Motor neuron (in vitro differentiated cells): ENCODE measurements at regions not wholly inside any gene's neighbourhood (a gene's known extent, or its start where the extent isn't known, plus 50 kb on each side); places are given as distances from the start of the nearest gene placed in this dataset.
"Not testable (repeated sequence)": the region's sequence is repeated elsewhere in the genome, so short reads cannot be mapped to it uniquely, and the experiment has no call there.

Experiments used
- ATAC-seq, 8 experiments: fragments of 200-7000 bp; cut with Tn5 transposase; replicated peaks in 6 of 8; 2 replicates each; pipeline ENCODE4 v1.8.0; 2021; ENCODE audit warnings: mild to moderate bottlenecking in 8 of 8, moderate library complexity in 8 of 8
- H3K27ac ChIP-seq, 2 donors: fragments of 250-450 bp; sonication (Bioruptor Pico); 2 replicates each; pipeline ENCODE4 v1.9.0; 2021; ENCODE audit warnings: antibody characterized with exemption in 2 of 2, mild to moderate bottlenecking in 2 of 2, moderate library complexity in 1 of 2
- H3K4me1 ChIP-seq, 2 donors: fragments of 250-450 bp; sonication (Bioruptor Pico); replicated peaks in 1 of 2; 2 replicates each; pipeline ENCODE4 v1.6.1; 2021; ENCODE audit warnings: antibody characterized with exemption in 2 of 2, mild to moderate bottlenecking in 2 of 2, moderate library complexity in 1 of 2
- H3K4me3 ChIP-seq, 5 donors: fragments of 250-450 bp; sonication (Bioruptor Pico); 2 replicates each; pipeline ENCODE4 v1.9.0; 2021; ENCODE audit warnings: antibody characterized with exemption in 5 of 5, mild to moderate bottlenecking in 5 of 5, moderate library complexity in 4 of 5
- WGBS, 10 experiments: fragments of 450-650 bp; shearing (Covaris generic); methylation state at CpG; one replicate each; pipeline ENCODE4 v1.0.0; 2022; 5-methylcytosine and 5-hydroxymethylcytosine counted together
- in situ Hi-C, 9 experiments: fragments of 400-800 bp; cut with MboI; loops; one replicate each; pipeline ENCODE4 v1.15.0; 2021; ENCODE audit warnings: low sequenced_read_pairs in 9 of 9, low pct_unique_long_range_greater_than_20kb in 2 of 9; ENCODE audit not compliant: unreplicated experiment in 9 of 9

GRCh38 chr6:167415441-167415961, 90.6 kb downstream of the TTLL2 start:
- ATAC-seq, result peak in 3 of 8 experiments; percentile 15 to 30 (median 27)
- Histone ChIP-seq H3K27ac (no peak overlapping the region), H3K4me3 (no peak overlapping the region), H3K4me1 (peaks cover 20 to 22% of the 10 kb centered on the region in 2 donors)
- WGBS, 10 experiments, result 40 to 92% (median 73%) methylated on average over 1 to 7 of the region's 18 CpGs; no CpG with 5 or more reads in 6 of the 10 experiments
- in situ Hi-C loops, result no loop called here

DNA sequence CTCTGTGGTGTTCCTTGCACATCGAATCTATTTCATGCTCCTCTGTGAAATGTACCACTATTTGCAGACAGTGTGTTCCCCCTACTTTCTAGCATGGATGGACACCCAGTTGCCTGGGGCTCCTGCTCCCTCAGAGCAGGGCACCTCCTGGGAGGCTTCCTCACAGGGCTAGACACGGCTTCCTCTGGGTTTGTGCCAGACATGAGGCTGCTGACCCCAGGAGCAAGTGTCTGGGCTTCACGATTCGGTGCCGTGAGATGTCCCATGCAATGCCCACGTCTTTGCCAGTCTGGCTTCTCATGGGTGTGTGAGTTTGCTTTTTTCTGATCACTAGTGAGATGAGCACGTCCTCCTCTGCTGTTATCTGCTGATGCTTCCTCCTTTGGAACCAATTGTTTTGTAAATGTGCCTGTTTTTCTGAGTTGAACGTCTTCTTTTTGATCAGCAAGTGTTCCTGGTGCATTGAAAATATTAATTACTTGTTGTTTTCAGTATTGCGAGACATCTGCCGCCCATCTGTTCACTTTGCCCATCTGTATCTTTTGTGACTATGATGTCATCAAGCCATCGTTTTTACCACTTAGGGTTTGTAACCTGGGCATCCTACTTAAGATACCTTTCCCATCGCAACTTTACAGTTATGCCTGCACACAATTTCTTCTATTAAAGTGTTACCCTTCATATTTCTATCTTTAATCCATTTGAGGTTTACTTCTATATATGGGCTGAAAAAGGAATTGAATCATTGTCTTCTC, 92.0 kb downstream of the TTLL2 start:
- in situ Hi-C loops, result no loop called here
- Histone ChIP-seq H3K4me1 (peaks cover 27 to 30% of the 10 kb centered on the region in 2 donors), H3K27ac (no peak overlapping the region), H3K4me3 (no peak overlapping the region)
- 5 to 100% (median 69%) methylated on average over 1 to 9 of the region's 12 CpGs for WGBS, 10 experiments
- ATAC-seq, result peak in 4 of 8 experiments; percentile 22 to 47 (median 34)

GRCh38 chr6:167420177-167420576, 95.3 kb downstream of the TTLL2 start:
- in situ Hi-C loops, result no loop called here
- no peak overlapping the region for H3K4me3 ChIP-seq
- no peak for ATAC-seq
- no peak overlapping the region for H3K27ac ChIP-seq
- H3K4me1 ChIP-seq, result peaks cover 29 to 30% of the 10 kb centered on the region in 2 donors
- 60 to 100% (median 84%) methylated on average over 1 to 10 of the region's 12 CpGs; no CpG with 5 or more reads in 2 of the 10 experiments for WGBS, 10 experiments

- WGBS, 10 experiments, result 42 to 85% (median 73%) methylated on average over 1 to 13 of the region's 39 CpGs; no CpG with 5 or more reads in 2 of the 10 experiments
- peak in 4 of 8 experiments; percentile 32 to 59 (median 42) for ATAC-seq
- Histone ChIP-seq H3K4me1 (peaks cover 25 to 28% of the 10 kb centered on the region in 2 donors), H3K4me3 (no peak overlapping the region), H3K27ac (peak overlapping the region; percentile 31 to 61)
- in situ Hi-C loops, result no loop called here
Measured at GRCh38 chr6:167420858-167421766, 96.2 kb downstream of the TTLL2 start.

- in situ Hi-C loops, H3K4me3 ChIP-seq, ATAC-seq, H3K27ac ChIP-seq: not testable (repeated sequence)
- no CpG with 5 or more reads among the region's 36 CpGs for WGBS, 10 experiments
- H3K4me1 ChIP-seq, result peaks cover 16 to 19% of the 10 kb centered on the region in 2 donors
Measured at GRCh38 chr6:167421944-167422343, 97.1 kb downstream of the TTLL2 start.

GRCh38 chr6:167422934-167423333, 98.0 kb downstream of the TTLL2 start:
- Histone ChIP-seq H3K4me1 (peaks cover 13 to 25% of the 10 kb centered on the region in 2 donors), H3K4me3 (no peak overlapping the region), H3K27ac (no peak overlapping the region)
- no peak for ATAC-seq
- no CpG with 5 or more reads among the region's 23 CpGs for WGBS, 10 experiments
- in situ Hi-C loops, result no loop called here

DNA sequence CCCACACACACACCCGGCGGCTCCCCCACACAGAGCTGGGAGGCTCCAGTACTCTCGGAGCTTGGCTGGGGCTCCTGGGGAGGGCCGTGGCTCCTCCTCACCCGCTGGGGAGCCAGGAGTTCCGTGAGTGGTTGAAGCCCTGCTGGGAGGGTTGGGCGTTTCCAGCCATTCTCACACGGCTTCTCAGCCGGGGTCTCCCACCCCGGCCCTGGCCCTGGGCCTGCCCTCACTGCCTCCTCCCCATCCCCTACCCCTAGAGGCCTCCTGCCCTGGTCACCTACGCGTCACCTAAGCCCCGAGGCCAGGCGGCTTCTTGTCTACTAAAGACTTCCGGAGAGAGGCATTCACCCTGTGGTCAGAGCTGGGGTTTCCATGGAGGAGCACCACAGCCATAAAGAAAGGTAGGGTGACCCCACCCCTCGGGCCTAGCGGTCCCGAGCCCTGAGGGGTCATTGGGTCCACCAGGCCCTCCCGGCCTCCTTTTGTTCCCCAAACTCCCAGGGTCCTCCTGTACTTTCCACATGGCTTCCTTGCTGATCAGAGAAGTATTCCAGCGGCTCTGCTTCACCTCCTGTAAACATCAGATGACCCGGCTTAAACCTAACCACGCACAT, 99.3 kb downstream of the TTLL2 start:
- Histone ChIP-seq H3K4me1 (peaks cover 13 to 25% of the 10 kb centered on the region in 2 donors), H3K4me3 (no peak overlapping the region), H3K27ac (peak overlapping the region in 1 of 2 donors; percentile 55)
- WGBS, 10 experiments, result 75 to 100% (median 80%) methylated on average over 1 to 6 of the region's 22 CpGs; no CpG with 5 or more reads in 5 of the 10 experiments
- in situ Hi-C loops, result no loop called here
- ATAC-seq, result peak in 1 of 8 experiments; percentile 12

GRCh38 chr6:167424700-167425099, 99.8 kb downstream of the TTLL2 start:
- WGBS, 10 experiments, result 20 to 96% (median 85%) methylated on average over 1 to 9 of the region's 9 CpGs; no CpG with 5 or more reads in 3 of the 10 experiments
- in situ Hi-C loops, result no loop called here
- no peak for ATAC-seq
- H3K4me3 ChIP-seq, result no peak overlapping the region
- peaks cover 13 to 25% of the 10 kb centered on the region in 2 donors for H3K4me1 ChIP-seq
- no peak overlapping the region for H3K27ac ChIP-seq

DNA sequence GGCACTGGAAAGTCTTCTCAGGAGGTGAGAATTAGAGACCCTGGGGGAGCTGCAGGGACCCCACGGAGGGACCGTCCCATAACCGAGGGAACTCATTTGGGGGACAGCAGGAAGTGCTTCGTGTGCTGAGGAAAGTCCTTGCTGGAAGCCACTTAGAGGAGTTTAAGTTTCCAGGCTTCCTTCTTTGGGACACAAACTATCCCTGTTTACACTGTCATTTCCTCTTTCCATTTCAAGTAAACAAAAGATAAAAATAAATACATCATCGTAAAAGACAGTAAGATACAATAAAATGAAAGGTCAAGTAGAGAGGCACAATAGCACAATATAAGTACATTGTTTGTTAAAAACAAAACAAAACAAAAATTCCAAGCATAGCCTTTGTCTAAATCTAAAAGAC, 101.2 kb downstream of the TTLL2 start:
- in situ Hi-C loops, result no loop called here
- H3K4me1 ChIP-seq, result peaks cover 3 to 14% of the 10 kb centered on the region in 2 donors
- 0 to 100% (median 47%) methylated on average over 1 to 5 of the region's 5 CpGs for WGBS, 10 experiments

GRCh38 chr6:167426651-167427050, 101.8 kb downstream of the TTLL2 start:
- H3K27ac ChIP-seq, result no peak overlapping the region
- ATAC-seq, result no peak
- 0 to 100% (median 86%) methylated on average over 1 to 5 of the region's 5 CpGs for WGBS, 10 experiments
- in situ Hi-C loops, result no loop called here
- peaks cover 0 to 11% of the 10 kb centered on the region in 2 donors for H3K4me1 ChIP-seq
- no peak overlapping the region for H3K4me3 ChIP-seq

More for the DNA sequence above, 101.2 kb downstream of the TTLL2 start:
- Histone ChIP-seq H3K27ac (no peak overlapping the region), H3K4me3 (no peak overlapping the region)
- ATAC-seq, result no peak

GRCh38 chr6:167428664-167429333, 103.9 kb downstream of the TTLL2 start:
- Histone ChIP-seq H3K27ac (no peak overlapping the region), H3K4me3 (no peak overlapping the region), H3K4me1 (peaks cover 0 to 11% of the 10 kb centered on the region in 2 donors)
- in situ Hi-C loops, result no loop called here
- no peak for ATAC-seq
- whole genome bisulfite sequencing, 10 experiments, result 28 to 100% (median 71%) methylated on average over 1 to 4 of the region's 4 CpGs; no CpG with 5 or more reads in 3 of the 10 experiments

DNA sequence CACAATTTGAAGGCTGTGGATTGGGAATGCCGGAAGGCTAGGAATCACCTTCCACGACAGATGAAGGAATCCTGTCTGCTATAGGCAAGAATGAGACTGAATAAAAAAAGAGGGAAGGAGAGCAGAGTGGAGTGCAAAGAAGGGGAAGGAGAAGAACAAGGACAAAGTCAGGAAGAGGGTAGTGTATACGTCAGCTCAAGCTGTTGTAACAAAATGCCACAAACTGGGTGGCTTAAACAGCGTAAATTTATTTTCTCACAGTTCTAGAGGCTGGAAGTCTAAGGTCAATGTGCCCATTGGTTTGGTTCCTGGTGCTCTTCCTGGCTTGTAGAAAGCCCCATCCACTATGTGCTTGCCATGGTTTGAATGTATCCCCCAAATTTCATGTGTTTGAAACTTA, 104.5 kb downstream of the TTLL2 start:
- no peak overlapping the region for H3K27ac ChIP-seq
- in situ Hi-C loops, result no loop called here

More for the DNA sequence above, 104.5 kb downstream of the TTLL2 start:
- ATAC-seq, result no peak
- 30 to 100% (median 80%) methylated on average over 1 to 4 of the region's 4 CpGs for WGBS, 10 experiments
- Histone ChIP-seq H3K4me1 (peaks cover 0 to 8% of the 10 kb centered on the region in 2 donors), H3K4me3 (no peak overlapping the region)
